WERI-Rb-1 (cell line): ENCODE measurements at regions not wholly inside any gene's neighbourhood (a gene's known extent, or its start where the extent isn't known, plus 50 kb on each side); places are given as distances from the start of the nearest gene placed in this dataset.

Experiments
- DNase-seq: peaks from one replicate; pipeline ENCODE4 v3.0.0-alpha.2; 2020
- H3K27ac ChIP-seq: fragments of 250-450 bp; sonication (Bioruptor Pico); 2 replicates; pipeline ENCODE4 v1.5.1; 2020; ENCODE audit warnings: mild to moderate bottlenecking, moderate library complexity
- H3K27me3 ChIP-seq: fragments of 250-450 bp; sonication (Bioruptor Pico); 2 replicates; pipeline ENCODE4 v1.5.1; 2021; ENCODE audit warnings: mild to moderate bottlenecking, low read depth, moderate library complexity; ENCODE audit not compliant: insufficient read depth, severe bottlenecking
- H3K36me3 ChIP-seq: fragments of 250-450 bp; sonication (Bioruptor Pico); 2 replicates; pipeline ENCODE4 v1.5.1; 2020; ENCODE audit warnings: mild to moderate bottlenecking, moderate library complexity
- H3K4me3 ChIP-seq: 2 replicates; pipeline ENCODE4 v1.5.1; 2011; ENCODE audit warnings: low read depth, mild to moderate bottlenecking, control low read depth, low read length
- H3K9me3 ChIP-seq: fragments of 250-450 bp; sonication (Bioruptor Pico); 2 replicates; pipeline ENCODE4 v1.5.1; 2021; ENCODE audit warnings: mild to moderate bottlenecking, moderate library complexity; ENCODE audit not compliant: severe bottlenecking
- TF ChIP-seq, protein P1 (sequence below): IDR thresholded peaks from 2 replicates; pipeline ENCODE4 v1.5.1; 2011; ENCODE audit warnings: low read depth, mild to moderate bottlenecking, control low read depth, inconsistent platforms, low read length

DNA sequence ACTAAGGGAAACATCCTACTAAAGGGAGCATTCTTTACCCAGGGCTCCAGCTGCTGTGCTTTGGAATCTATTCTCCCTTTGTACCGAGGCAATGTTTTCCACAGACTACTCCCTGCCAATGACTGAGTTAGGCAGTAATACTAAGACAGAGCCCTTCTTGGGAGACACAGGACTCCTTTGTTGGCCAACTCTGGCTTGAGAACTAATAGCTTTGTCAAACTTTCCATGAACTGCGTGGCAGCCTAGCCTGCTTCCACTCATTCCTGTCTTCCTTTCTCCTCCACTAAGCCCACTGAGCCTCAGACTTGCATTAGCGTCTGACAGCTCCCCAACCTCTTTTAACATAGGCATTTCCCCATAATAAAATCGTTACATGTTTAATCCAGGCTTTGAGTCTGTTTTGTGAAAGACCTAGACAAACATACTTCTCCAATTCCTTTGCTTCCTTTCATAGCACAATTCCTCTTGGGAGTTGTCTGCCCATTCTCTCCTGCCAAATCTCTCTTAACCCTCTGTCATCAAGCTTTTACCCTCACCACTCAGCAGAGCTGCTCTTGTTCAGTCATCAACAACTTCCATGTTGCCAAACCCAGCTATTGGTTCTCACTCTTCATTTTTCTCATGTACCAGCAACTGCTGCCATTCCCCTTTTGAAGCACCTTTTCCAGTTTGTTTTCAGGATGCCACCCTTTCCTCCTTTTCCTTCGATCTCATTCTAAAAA lies 300.3 kb upstream of the IGFBP7 start:
- H3K4me3 ChIP-seq, result no peak overlapping the region
- no peaks in the 10 kb centered on the region for H3K9me3 ChIP-seq
- no peaks in the 10 kb centered on the region for H3K36me3 ChIP-seq
- DNase-seq, result no peak
- no peak overlapping the region for H3K27ac ChIP-seq
- H3K27me3 ChIP-seq, result no peaks in the 10 kb centered on the region
- TF ChIP-seq, protein P1, sequence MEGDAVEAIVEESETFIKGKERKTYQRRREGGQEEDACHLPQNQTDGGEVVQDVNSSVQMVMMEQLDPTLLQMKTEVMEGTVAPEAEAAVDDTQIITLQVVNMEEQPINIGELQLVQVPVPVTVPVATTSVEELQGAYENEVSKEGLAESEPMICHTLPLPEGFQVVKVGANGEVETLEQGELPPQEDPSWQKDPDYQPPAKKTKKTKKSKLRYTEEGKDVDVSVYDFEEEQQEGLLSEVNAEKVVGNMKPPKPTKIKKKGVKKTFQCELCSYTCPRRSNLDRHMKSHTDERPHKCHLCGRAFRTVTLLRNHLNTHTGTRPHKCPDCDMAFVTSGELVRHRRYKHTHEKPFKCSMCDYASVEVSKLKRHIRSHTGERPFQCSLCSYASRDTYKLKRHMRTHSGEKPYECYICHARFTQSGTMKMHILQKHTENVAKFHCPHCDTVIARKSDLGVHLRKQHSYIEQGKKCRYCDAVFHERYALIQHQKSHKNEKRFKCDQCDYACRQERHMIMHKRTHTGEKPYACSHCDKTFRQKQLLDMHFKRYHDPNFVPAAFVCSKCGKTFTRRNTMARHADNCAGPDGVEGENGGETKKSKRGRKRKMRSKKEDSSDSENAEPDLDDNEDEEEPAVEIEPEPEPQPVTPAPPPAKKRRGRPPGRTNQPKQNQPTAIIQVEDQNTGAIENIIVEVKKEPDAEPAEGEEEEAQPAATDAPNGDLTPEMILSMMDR, result no peak

DNA sequence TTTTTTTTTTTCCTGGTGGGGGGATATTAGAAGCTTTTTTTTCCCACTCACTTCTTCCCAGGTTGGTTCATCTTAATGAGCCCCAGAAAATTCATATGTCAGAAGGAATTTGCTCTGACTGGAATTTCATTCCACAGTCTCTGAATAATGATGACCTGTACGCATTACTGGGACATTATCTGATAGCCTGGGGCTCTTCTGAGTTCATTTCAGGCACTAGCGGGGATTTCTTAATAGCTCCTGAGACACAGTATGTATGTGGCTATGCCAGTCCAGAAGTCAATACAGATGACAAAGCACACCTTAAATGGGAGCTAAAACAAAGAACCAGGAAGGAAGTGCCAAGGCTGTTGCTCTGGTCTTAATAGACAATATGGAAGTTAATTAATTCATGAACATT lies 295.2 kb upstream of the IGFBP7 start:
- TF ChIP-seq, protein P1, result no peak
- H3K9me3 ChIP-seq, result no peaks in the 10 kb centered on the region
- H3K4me3 ChIP-seq, result no peak overlapping the region
- no peak for DNase-seq
- no peaks in the 10 kb centered on the region for H3K36me3 ChIP-seq
- no peaks in the 10 kb centered on the region for H3K27me3 ChIP-seq
- no peak overlapping the region for H3K27ac ChIP-seq

GRCh38 chr4:57404483-57404882 lies 294.3 kb upstream of the IGFBP7 start:
- TF ChIP-seq, protein P1, result no peak
- H3K4me3 ChIP-seq, result no peak overlapping the region
- no peak overlapping the region for H3K27ac ChIP-seq
- no peaks in the 10 kb centered on the region for H3K36me3 ChIP-seq
- no peaks in the 10 kb centered on the region for H3K9me3 ChIP-seq
- no peaks in the 10 kb centered on the region for H3K27me3 ChIP-seq
- no peak for DNase-seq

DNA sequence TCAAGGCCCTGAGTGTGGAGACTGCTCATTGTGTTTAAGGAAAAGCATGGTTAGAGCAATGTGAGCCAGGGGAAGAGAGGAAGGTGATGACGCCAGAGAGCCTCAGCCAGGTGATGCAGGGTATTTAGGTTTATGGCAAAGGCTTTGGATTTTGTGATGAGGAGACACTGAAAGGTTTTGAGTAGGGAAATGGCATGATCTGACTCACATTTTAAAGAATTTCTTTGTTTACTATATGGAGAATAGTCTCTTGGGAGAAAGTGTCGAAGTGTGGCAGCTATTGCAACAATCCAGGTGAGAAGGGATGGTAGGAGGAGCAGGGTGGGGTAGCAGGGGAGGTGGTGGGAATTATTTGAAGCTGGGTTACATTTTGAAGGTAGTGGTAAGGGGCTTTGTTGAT lies 293.4 kb upstream of the IGFBP7 start:
- H3K4me3 ChIP-seq, result no peak overlapping the region
- no peak for DNase-seq
- no peaks in the 10 kb centered on the region for H3K9me3 ChIP-seq
- no peak overlapping the region for H3K27ac ChIP-seq
- no peaks in the 10 kb centered on the region for H3K27me3 ChIP-seq
- no peaks in the 10 kb centered on the region for H3K36me3 ChIP-seq
- TF ChIP-seq, protein P1, result no peak

DNA sequence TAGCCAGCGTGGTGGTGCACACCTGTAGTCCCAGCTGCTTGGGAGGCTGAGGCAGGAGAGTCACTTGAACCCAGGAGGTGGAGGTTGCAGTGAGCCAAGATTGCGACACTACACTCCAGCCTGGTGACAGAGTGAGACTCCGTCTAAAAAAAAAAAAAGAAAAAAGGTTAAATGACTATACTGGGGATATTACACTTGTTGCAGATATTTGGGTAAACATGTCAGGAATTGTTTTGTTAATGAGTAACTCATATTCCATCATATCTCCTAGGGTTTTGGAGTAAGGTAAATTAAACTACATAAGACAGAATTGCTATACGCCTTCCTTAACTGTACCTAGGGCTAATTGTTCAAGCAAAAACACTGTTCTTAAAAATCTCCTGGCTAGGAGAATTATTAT lies 291.4 kb upstream of the IGFBP7 start:
- no peaks in the 10 kb centered on the region for H3K36me3 ChIP-seq
- no peaks in the 10 kb centered on the region for H3K9me3 ChIP-seq

More for the DNA sequence above, 291.4 kb upstream of the IGFBP7 start:
- TF ChIP-seq, protein P1, result no peak
- no peak for DNase-seq
- Histone ChIP-seq H3K27ac (no peak overlapping the region), H3K27me3 (no peaks in the 10 kb centered on the region), H3K4me3 (no peak overlapping the region)
